ENCODE measurements at regions not wholly inside any gene's neighbourhood (a gene's known extent, or its start where the extent isn't known, plus 50 kb on each side); places are given as distances from the start of the nearest gene placed in this dataset.
A peak's percentile ranks its signal among the peaks of the same experiment; 100 is the strongest.
"Not testable (repeated sequence)": the region's sequence is repeated elsewhere in the genome, so short reads cannot be mapped to it uniquely, and the experiment has no call there.

DNA sequence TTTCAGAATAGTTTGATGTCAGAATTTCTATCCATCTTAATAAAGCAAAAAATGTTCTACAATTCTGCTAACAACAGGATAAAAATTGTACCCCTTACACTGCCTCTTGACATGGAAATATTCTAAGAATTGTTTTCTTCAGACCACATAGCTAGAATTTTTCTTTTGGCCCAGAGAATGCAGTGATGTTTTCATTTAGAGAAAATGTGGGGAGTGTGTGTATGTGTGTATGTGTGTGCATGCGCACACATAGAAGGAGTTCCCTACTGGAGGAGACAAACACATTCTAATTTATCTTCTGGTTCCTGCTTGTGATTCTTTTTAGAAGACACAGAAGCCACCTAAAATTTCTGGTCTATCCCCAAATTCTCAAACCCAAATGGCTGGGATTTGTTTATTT, 1145.7 kb downstream of the VRK1 start:
- no peak for DNase-seq (ENCODE audit: low read depth)

DNA sequence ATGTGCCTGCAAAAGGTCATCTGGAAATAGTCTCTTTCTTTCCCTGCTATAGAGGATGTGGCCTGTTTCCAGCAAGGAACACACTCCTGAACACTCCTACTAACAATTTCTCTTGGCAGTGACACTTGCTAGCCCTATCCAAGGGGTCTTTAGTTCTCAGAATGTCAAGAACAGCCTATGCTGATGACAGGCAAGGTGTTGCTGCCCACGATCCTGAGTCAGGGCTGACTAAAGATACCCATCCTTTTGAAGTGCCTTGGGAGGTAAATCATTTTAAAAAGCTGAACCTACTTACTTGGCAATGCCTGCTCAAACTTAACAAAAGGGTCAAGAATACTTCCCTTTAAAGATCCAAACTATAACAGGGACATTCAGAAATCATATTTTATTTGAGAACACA, 1146.4 kb downstream of the VRK1 start:
- no peak for DNase-seq (ENCODE audit: low read depth)

DNA sequence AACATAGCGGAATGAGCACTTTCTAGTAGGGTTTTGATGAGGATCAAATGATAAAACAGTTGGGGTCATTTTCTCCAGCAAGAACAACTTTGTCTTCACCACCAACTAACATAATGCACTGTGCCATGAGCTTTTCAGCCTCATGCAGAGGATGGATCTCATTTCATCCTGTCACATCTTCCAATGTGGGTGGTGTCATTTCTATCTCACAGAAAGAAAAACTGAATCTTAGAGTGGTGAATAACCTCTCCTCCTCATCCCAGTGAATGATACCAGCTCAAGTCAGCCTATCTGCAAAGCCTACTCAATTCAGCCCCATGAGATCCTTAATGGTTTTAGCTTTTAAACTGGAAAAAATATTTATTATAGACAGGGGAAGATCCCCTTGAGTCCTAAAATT, 1147.2 kb downstream of the VRK1 start:
- DNase-seq (ENCODE audit: low read depth): no peak

GRCh38 chr14:97945631-97946030, 1148.4 kb downstream of the VRK1 start:
- no peak for DNase-seq (ENCODE audit: low read depth)

GRCh38 chr14:97946240-97946639, 1149.1 kb downstream of the VRK1 start:
- no peak for DNase-seq (ENCODE audit: low read depth)

DNA sequence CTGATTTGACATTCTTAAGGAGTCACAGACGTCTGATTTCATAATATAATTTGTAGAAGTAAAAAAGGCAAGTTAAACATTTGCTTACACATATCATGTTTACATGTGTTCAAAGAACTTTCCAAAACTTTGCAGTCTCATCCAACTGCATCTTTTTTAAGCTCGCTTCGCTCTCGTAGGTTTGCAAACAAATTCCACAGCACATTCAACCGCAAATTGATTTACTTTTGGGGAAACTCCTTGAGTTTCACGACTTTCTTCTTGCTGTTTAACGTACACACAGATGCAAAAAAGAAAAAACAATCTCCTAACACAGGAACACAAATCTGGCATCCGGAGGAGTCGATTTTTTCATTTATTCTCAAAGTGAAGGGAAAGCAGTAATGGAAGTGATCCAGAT, 1149.5 kb downstream of the VRK1 start:
- DNase-seq (ENCODE audit: low read depth): no peak

- no peak for DNase-seq (ENCODE audit: low read depth)
Measured at GRCh38 chr14:97948841-97949240, 1151.7 kb downstream of the VRK1 start.

GRCh38 chr14:97956581-97957340, 1159.6 kb downstream of the VRK1 start:
- no peak for DNase-seq (ENCODE audit: low read depth)

- DNase-seq (ENCODE audit: low read depth): no peak
Measured at GRCh38 chr14:97959251-97959650, 1162.1 kb downstream of the VRK1 start.

DNA sequence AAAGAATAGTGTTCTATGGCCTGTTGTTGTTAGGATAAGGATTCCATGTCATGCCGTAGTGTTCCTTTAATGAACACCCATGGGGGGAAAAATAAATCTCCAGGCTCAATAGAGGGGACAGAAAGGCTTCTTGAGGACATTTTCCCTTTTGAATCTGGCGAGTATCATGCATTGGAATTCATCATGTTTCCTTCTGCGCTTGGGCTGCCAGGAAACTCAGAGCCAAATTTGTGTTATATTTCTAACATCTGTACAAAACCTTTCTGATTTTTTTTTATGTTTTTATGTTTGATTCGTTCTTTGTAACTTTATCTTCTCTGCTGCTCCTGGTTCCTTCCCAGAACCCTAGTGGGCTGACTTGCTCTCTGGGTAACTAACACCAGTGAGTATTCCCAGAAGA, 1163.3 kb downstream of the VRK1 start:
- no peak for DNase-seq (ENCODE audit: low read depth)

DNA sequence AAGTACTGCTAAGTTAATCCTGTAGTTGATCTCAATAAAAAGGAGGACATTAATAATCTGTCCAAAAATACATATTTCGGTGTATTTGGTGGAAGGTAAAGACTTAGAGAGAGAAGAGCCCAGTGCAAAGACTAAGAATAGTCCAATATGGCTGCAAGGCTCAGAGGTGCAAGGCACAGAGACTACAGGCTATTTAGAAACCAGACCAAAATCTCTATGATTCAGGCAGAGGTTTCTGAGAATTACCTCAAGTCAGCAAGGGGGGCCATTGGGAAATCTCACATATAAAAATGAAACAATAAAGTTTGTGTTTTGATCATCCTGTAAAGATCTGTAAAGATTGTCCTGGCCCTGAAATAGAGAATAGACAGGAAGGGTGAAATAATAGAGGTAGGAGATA, 1173.0 kb downstream of the VRK1 start:
- no peak for DNase-seq (ENCODE audit: low read depth)

DNA sequence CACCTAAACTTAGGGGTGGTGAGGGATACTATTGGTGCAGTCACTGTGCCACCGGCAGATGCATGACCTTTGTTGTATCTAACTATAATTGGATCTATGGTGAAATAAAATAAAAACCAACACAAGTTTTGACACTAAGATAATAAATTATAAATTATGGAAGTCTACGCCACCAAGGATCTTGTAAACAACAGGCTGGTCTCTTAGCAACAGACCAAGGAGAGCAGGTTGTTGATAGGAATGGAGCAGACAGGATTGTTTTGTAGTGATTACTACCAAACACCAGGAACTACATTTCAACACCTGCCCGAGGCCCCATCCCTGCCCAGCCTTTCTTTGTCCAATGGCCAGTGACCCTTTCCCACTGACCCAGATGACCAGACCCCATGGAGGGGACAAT, 1178.0 kb downstream of the VRK1 start:
- no peak for DNase-seq (ENCODE audit: low read depth)

GRCh38 chr14:97975962-97976361, 1178.8 kb downstream of the VRK1 start:
- no peak for DNase-seq (ENCODE audit: low read depth)

GRCh38 chr14:97976861-97977260, 1179.7 kb downstream of the VRK1 start:
- no peak for DNase-seq (ENCODE audit: low read depth)

DNA sequence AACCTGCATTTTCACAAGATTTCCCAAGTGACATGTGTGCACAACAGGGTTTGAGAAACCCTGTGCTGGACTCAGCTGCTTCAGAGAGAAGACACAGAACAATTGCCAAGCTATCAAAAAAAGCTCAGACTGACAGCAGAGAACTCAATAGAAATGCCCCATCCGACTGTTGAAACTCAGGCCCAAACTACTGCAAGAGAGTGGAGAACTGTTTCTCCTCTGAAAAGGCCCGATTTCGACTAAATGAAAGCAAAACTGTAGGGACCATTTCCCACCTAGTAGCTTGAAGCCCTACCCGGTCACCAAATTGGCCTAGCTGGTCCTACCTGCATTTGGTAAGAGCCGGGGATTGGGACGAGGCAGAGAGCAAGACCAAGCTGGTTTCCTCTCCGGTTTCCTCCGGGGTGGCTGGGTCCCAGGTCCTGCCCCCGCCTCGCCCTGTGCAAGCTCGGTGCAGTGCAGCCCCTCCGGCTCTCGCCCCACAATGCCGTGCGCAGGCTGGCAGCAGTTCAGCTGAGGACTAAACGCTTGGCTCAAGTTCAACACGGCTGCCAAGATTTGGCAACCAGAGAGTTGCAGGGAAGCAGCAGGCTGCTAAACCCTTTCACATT, 1180.6 kb downstream of the VRK1 start:
- DNase-seq (ENCODE audit: low read depth): peak; percentile 51

DNA sequence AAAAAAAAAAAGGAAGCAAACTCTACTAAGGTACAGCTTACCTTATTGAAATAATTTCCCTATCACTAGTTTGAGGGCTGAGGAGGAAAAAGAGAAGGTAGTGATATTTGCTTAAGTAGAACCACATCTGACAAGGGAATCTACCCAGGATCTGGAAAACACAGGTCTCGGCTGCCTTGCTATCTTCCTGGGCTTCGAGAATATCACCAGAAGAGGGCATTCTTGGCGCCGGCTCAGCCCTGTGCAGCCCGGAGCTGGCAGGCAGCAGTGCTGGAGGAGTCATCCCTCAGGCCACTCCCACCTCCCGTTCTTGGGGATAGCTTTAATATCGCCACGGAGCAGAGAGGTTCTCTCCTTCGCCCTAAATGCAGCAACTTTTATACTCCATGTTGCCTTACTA, 1181.2 kb downstream of the VRK1 start:
- DNase-seq (ENCODE audit: low read depth): peak; percentile 56

GRCh38 chr14:97993508-97994019, 1196.4 kb downstream of the VRK1 start:
- DNase-seq (ENCODE audit: low read depth): no peak

GRCh38 chr14:97994020-97994531, 1196.9 kb downstream of the VRK1 start:
- DNase-seq (ENCODE audit: low read depth): no peak

DNA sequence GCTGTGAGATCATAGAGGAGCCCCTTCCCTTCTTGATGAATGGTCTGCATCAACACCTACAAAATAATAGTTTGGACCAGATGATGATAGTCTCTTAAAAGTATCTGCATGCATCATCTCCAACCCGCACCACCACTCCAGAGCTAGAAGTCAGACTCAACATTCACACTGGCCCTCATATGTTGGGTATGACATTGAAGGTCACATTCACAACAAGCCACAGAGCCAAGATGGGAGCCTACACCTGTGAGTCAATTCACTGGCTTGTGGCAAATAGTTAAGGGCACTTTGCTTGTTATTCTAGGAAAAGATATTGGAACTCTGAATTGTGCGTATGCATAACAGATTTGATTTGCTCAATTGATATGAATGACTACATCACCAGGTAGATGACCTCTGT, 1197.9 kb downstream of the VRK1 start:
- DNase-seq (ENCODE audit: low read depth): no peak

DNA sequence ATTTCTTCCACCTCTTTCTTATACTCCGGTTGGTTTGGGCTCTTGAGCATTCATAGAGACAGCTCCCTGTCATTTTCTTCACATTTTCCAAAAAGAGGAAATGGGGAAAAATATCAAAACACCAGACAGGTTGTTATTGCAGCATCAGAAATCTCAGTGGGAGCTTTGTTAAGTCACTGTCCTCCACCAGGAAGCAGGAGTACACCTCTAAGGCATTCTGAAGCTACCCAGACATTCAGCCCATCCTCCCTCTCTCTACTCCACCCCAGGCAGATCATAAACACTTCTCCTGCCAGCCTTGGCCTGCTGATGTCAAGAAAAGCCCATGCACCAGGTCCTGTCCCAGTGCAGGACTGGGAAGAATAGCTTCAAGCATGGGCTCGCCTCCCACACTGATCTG, 1198.3 kb downstream of the VRK1 start:
- no peak for DNase-seq (ENCODE audit: low read depth)

- DNase-seq (ENCODE audit: low read depth): no peak
Measured at GRCh38 chr14:98006008-98006407, 1208.8 kb downstream of the VRK1 start.

DNA sequence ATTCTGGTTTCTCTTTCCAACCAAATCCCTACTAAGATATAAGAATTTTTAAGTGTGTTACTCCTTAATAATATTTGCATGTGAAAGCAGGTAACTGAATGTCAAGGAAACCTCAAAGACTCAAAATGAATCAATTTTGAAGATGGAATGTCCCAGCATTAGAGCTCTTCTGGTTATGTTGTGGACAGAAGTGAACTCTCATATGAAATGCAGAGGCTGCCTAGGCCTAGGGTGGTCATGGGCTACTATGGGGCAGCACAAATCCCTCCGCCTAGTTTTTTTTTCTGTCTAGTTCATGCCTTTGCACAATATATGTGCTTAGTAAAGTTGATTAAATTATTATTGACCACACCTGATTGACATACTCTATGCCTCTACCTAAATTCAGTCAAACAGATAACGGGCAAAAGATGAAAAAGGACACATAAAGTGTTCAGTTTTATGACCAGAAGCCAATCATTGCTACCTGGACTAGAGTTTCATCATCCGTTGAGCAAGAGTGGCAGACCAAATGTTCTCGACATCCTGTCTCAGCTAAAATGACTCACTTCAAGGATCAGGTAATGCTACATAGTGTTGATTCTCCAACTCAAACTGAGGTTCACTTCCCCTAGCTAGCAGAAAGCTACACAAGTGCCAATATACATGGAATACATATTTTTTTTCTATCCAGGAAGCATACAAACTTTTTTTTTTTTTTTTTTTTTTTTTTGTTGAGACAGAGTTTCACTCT, 1211.4 kb downstream of the VRK1 start:
- no peak for DNase-seq (ENCODE audit: low read depth)

DNA sequence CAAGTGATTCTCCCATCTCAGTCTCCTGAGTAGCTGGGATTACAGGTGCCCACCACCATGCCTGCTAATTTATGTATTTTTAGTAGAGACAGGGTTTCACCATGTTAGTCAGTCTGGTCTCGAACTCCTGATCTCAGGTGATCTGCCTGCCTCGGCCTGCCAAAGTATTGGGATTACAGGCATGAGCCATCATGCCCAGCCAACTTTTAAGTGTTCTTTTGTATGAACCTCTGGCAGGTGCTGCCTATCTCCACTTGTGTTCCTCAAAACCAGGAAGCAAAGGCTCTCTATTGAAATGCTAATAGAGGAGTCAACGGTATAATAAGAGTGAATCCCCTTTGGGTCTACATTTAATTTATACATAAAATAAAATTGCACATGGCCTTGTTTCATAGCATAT, 1212.0 kb downstream of the VRK1 start:
- DNase-seq (ENCODE audit: low read depth): not testable (repeated sequence)
